22Rv1 (cell line): ENCODE measurements at regions not wholly inside any gene's neighbourhood (a gene's known extent, or its start where the extent isn't known, plus 50 kb on each side); places are given as distances from the start of the nearest gene placed in this dataset.

Source experiments
- ZFX ChIP-seq: fragments of 450-650 bp; IDR thresholded peaks from 2 replicates; pipeline ENCODE4 v1.6.1; 2017; ENCODE audit warnings: antibody characterized with exemption, borderline replicate concordance
- TF ChIP-seq, protein P1 (sequence below): fragments of 450-650 bp; IDR thresholded peaks from 2 replicates; pipeline ENCODE4 v1.5.1; 2017; ENCODE audit warnings: mild to moderate bottlenecking

DNA sequence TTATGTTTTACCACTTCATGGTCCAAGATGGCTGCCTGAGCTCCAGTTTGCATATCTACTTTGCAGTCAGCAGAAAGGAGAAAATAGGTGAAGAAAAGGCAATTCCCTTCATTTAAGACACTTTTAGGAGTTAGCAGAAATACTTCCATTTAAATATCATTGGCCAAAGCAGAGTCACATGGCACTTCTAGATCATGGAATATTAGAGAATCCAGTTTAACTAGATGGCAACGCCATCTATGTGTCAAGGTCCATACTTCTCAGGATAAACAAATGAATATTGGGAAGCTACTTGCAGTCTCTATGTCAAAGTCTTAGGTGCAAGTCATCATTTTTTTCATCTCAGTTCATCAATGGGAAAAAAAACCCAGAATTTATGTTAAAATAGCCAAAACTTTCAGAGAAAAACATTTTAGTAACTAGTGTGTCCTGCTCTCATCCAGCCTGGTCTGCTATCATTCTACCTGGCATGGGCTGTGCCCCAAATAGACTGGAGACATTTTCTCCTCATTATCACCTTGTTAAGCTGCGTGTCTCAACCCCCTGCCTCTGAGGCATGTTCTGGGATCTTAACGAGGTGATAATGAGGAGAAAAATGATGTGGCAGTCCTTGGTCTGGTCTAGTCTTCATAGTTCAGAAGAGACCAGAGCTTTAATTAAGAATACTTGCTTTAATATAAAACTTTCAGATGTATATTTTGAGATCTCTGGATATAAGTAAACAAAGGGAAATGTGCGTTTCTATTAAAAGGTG, 227.3 kb downstream of the TBX18 start:
- TF ChIP-seq, protein P1, sequence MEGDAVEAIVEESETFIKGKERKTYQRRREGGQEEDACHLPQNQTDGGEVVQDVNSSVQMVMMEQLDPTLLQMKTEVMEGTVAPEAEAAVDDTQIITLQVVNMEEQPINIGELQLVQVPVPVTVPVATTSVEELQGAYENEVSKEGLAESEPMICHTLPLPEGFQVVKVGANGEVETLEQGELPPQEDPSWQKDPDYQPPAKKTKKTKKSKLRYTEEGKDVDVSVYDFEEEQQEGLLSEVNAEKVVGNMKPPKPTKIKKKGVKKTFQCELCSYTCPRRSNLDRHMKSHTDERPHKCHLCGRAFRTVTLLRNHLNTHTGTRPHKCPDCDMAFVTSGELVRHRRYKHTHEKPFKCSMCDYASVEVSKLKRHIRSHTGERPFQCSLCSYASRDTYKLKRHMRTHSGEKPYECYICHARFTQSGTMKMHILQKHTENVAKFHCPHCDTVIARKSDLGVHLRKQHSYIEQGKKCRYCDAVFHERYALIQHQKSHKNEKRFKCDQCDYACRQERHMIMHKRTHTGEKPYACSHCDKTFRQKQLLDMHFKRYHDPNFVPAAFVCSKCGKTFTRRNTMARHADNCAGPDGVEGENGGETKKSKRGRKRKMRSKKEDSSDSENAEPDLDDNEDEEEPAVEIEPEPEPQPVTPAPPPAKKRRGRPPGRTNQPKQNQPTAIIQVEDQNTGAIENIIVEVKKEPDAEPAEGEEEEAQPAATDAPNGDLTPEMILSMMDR = no peak
- TF ChIP-seq ZFX = no peak
